Embryonic facial prominence (tissue), 1 donor: ENCODE measurements at regions not wholly inside any gene's neighbourhood (a gene's known extent, or its start where the extent isn't known, plus 50 kb on each side); places are given as distances from the start of the nearest gene placed in this dataset.
"Not testable (repeated sequence)": the region's sequence is repeated elsewhere in the genome, so short reads cannot be mapped to it uniquely, and the experiment has no call there.

Experiments used
- DNase-seq: peaks from one replicate; pipeline ENCODE4 v3.0.0-alpha.2; 2016; ENCODE audit errors: extremely low spot score

GRCh38 chr2:66032226-66032775, 402.6 kb upstream of the MEIS1 start:
- no peak for DNase-seq

- DNase-seq: no peak
Measured at GRCh38 chr2:66031236-66031635, 403.7 kb upstream of the MEIS1 start.

GRCh38 chr2:66030553-66030952, 404.4 kb upstream of the MEIS1 start:
- DNase-seq: no peak

GRCh38 chr2:66024391-66024790, 410.5 kb upstream of the MEIS1 start:
- no peak for DNase-seq

- no peak for DNase-seq
Measured at GRCh38 chr2:66021296-66021695, 413.6 kb upstream of the MEIS1 start.

- no peak for DNase-seq
Measured at GRCh38 chr2:66017763-66018162, 417.2 kb upstream of the MEIS1 start.

- no peak for DNase-seq
Measured at GRCh38 chr2:66014450-66014849, 420.5 kb upstream of the MEIS1 start.

- no peak for DNase-seq
Measured at GRCh38 chr2:66013456-66013855, 421.5 kb upstream of the MEIS1 start.

GRCh38 chr2:66003931-66004330, 431.0 kb upstream of the MEIS1 start:
- DNase-seq: no peak

- no peak for DNase-seq
Measured at GRCh38 chr2:66001538-66001937, 433.4 kb upstream of the MEIS1 start.

GRCh38 chr2:66000901-66001300, 434.0 kb upstream of the MEIS1 start:
- DNase-seq: no peak

GRCh38 chr2:65999796-66000195, 435.1 kb upstream of the MEIS1 start:
- no peak for DNase-seq

- DNase-seq: no peak
Measured at GRCh38 chr2:65999103-65999502, 435.8 kb upstream of the MEIS1 start.

- no peak for DNase-seq
Measured at GRCh38 chr2:65997961-65998360, 437.0 kb upstream of the MEIS1 start.

GRCh38 chr2:65992198-65992554, 442.7 kb upstream of the MEIS1 start:
- no peak for DNase-seq

- no peak for DNase-seq
Measured at GRCh38 chr2:65991381-65992197, 443.3 kb upstream of the MEIS1 start.

- DNase-seq: no peak
Measured at GRCh38 chr2:65985986-65986385, 448.9 kb upstream of the MEIS1 start.

- no peak for DNase-seq
Measured at GRCh38 chr2:65980531-65980930, 454.4 kb upstream of the MEIS1 start.

- peak; percentile 57 for DNase-seq
Measured at GRCh38 chr2:65979446-65979845, 455.5 kb upstream of the MEIS1 start.

- no peak for DNase-seq
Measured at GRCh38 chr2:65974067-65974723, 460.7 kb upstream of the MEIS1 start.

- no peak for DNase-seq
Measured at GRCh38 chr2:65969161-65969560, 465.8 kb upstream of the MEIS1 start.

GRCh38 chr2:65963303-65963702, 471.6 kb upstream of the MEIS1 start:
- DNase-seq: not testable (repeated sequence)

GRCh38 chr2:65960953-65961352, 474.0 kb upstream of the MEIS1 start:
- DNase-seq: no peak
